ENCODE measurements at regions not wholly inside any gene's neighbourhood (a gene's known extent, or its start where the extent isn't known, plus 50 kb on each side); places are given as distances from the start of the nearest gene placed in this dataset.

GRCh38 chr10:4181621-4182049, 396.6 kb upstream of the KLF6 start:
- H3K36me3 ChIP-seq (ENCODE audit: control insufficient read depth in 2 of 2, extremely low read depth in 1 of 2, insufficient read depth in 2 of 2, low read length in 2 of 2), result no peaks in the 10 kb centered on the region
- ChIA-PET POLR2A (no interaction called here), CTCF (no interaction called here)
- H3K4me2 ChIP-seq (ENCODE audit: insufficient read depth, low read length), result no peak overlapping the region
- H3K9ac ChIP-seq (replicated peaks; ENCODE audit: extremely low read depth, insufficient read depth, low read length), result no peak overlapping the region
- no peak overlapping the region for H3K27ac ChIP-seq (ENCODE audit: insufficient read depth, low read depth, low read length)
- no peaks in the 10 kb centered on the region for H3K9me1 ChIP-seq (replicated peaks; ENCODE audit: control insufficient read depth, extremely low read depth, insufficient read depth, low read length)
- intact Hi-C loops (cut with micrococcal nuclease) (no loop called here), dilution Hi-C loops (cut with MboI; ENCODE audit: extremely low pct_ligation_motif_present, low sequenced_read_pairs) (no loop called here)
- DNase-seq (ENCODE audit: low read depth, low spot score), result no peak
- no peaks in the 10 kb centered on the region for H3K4me1 ChIP-seq (ENCODE audit: control insufficient read depth, extremely low read depth, insufficient read depth, low read length)
- H3K79me2 ChIP-seq (ENCODE audit: control insufficient read depth, insufficient read depth, low read length), result no peaks in the 10 kb centered on the region
- H3K9me3 ChIP-seq (replicated peaks; ENCODE audit: control insufficient read depth, insufficient read depth, low read length), result no peaks in the 10 kb centered on the region
- H3K27me3 ChIP-seq (ENCODE audit: control insufficient read depth in 2 of 2, insufficient read depth in 2 of 2, low read length in 2 of 2), result no peaks in the 10 kb centered on the region
- no peak overlapping the region for H3K4me3 ChIP-seq (replicated peaks in 1 of 3; ENCODE audit: insufficient read depth in 1 of 3, low read depth in 1 of 3, low read length in 3 of 3)
- H4K20me1 ChIP-seq (replicated peaks; ENCODE audit: control insufficient read depth, extremely low read depth, insufficient read depth, low read length), result no peaks in the 10 kb centered on the region
- FAIRE-seq, result no peak
- no peak for TF ChIP-seq MYC (IDR thresholded peaks at IDR 0.05; ENCODE audit: low read depth, low read length)
- no peak for TF ChIP-seq POLR2AphosphoS5 (IDR thresholded peaks at IDR 0.05; ENCODE audit: insufficient read depth, low read depth, low read length)
- TF ChIP-seq JUN (IDR thresholded peaks at IDR 0.05; ENCODE audit: borderline replicate concordance, insufficient read depth, insufficient read length, low read depth), result no peak
- no peak for TF ChIP-seq POLR2A (IDR thresholded peaks at IDR 0.05; ENCODE audit: low read depth, low read length)
- no peak for TF ChIP-seq GATA2 (IDR thresholded peaks at IDR 0.05; ENCODE audit: insufficient read depth, insufficient read length, low read depth, low read length)
- no peak for TF ChIP-seq EZH2 (IDR thresholded peaks at IDR 0.05; ENCODE audit: borderline replicate concordance, low read depth, low read length, severe bottlenecking)
- TF ChIP-seq FOS (IDR thresholded peaks at IDR 0.05; ENCODE audit: borderline replicate concordance, insufficient read depth, low read length), result no peak
- TF ChIP-seq CTCF (IDR thresholded peaks at IDR 0.05; ENCODE audit: extremely low read depth in 1 of 2, insufficient read depth in 1 of 2, low read depth in 1 of 2, low read length in 2 of 2), result no peak
- no peak for TF ChIP-seq MAX (IDR thresholded peaks at IDR 0.05; ENCODE audit: insufficient read depth, insufficient read length)
- BruUV-seq (replicated peaks), result no TSS peak
- no peak overlapping the region for H2AFZ ChIP-seq (ENCODE audit: low read depth, low read length)
